ENCODE measurements at regions not wholly inside any gene's neighbourhood (a gene's known extent, or its start where the extent isn't known, plus 50 kb on each side); places are given as distances from the start of the nearest gene placed in this dataset.
A peak's percentile ranks its signal among the peaks of the same experiment; 100 is the strongest.

- no peak overlapping the region for H3K27ac ChIP-seq
- no peaks in the 10 kb centered on the region for H3K36me3 ChIP-seq (replicated peaks in 1 of 2; ENCODE audit: insufficient read depth in 1 of 2, low read depth in 2 of 2)
- WGBS, 2 donors: 80 to 90% methylated on average over 1 to 2 of the region's 2 CpGs
- intact Hi-C loops (cut with DNase I): no loop called here
- peaks cover 0 to 9% (median 0%) of the 10 kb centered on the region in 3 donors for H3K9me3 ChIP-seq
- no peaks in the 10 kb centered on the region for H3K4me1 ChIP-seq
- TF ChIP-seq POLR2A (IDR thresholded peaks at IDR 0.05) (no peak), CTCF (IDR thresholded peaks at IDR 0.05) (no peak)
- no peaks in the 10 kb centered on the region for H3K27me3 ChIP-seq
- H3K4me3 ChIP-seq: no peak overlapping the region
- no peak for ATAC-seq
- no peak for DNase-seq
Observed at GRCh38 chr14:38627163-38627562, 371.3 kb upstream of the CLEC14A start.

GRCh38 chr14:38623661-38624060 is 367.8 kb upstream of the CLEC14A start:
- 50 to 100% methylated on average over 2 of the region's 2 CpGs for WGBS, 2 donors
- DNase-seq: no peak
- no peak for ATAC-seq
- Histone ChIP-seq H3K36me3 (replicated peaks in 1 of 2; ENCODE audit: insufficient read depth in 1 of 2, low read depth in 2 of 2) (no peaks in the 10 kb centered on the region), H3K27ac (no peak overlapping the region), H3K4me3 (no peak overlapping the region), H3K9me3 (peaks cover 0 to under 1% (median 0%) of the 10 kb centered on the region in 3 donors), H3K27me3 (no peaks in the 10 kb centered on the region), H3K4me1 (no peaks in the 10 kb centered on the region)
- intact Hi-C loops (cut with DNase I): no loop called here
- no peak for TF ChIP-seq CTCF (IDR thresholded peaks at IDR 0.05)
- TF ChIP-seq POLR2A (IDR thresholded peaks at IDR 0.05): no peak

GRCh38 chr14:38618514-38618913 is 362.6 kb upstream of the CLEC14A start:
- Histone ChIP-seq H3K27ac (no peak overlapping the region), H3K4me1 (no peaks in the 10 kb centered on the region), H3K4me3 (no peak overlapping the region), H3K9me3 (no peaks in the 10 kb centered on the region), H3K27me3 (no peaks in the 10 kb centered on the region), H3K36me3 (replicated peaks in 1 of 2; ENCODE audit: insufficient read depth in 1 of 2, low read depth in 2 of 2) (no peaks in the 10 kb centered on the region)
- TF ChIP-seq POLR2A (IDR thresholded peaks at IDR 0.05): no peak
- TF ChIP-seq CTCF (IDR thresholded peaks at IDR 0.05): no peak
- intact Hi-C loops (cut with DNase I): no loop called here
- ATAC-seq: no peak
- no peak for DNase-seq
- 79 to 80% methylated on average over 1 of the region's 1 CpG for WGBS, 2 donors

GRCh38 chr14:38616959-38617358 is 361.1 kb upstream of the CLEC14A start:
- 18 to 40% methylated on average over 3 to 4 of the region's 4 CpGs for WGBS, 2 donors
- Histone ChIP-seq H3K9me3 (no peaks in the 10 kb centered on the region), H3K36me3 (replicated peaks in 1 of 2; ENCODE audit: insufficient read depth in 1 of 2, low read depth in 2 of 2) (no peaks in the 10 kb centered on the region), H3K4me1 (no peaks in the 10 kb centered on the region), H3K27me3 (no peaks in the 10 kb centered on the region), H3K4me3 (no peak overlapping the region), H3K27ac (no peak overlapping the region)
- TF ChIP-seq CTCF (IDR thresholded peaks at IDR 0.05) (no peak), POLR2A (IDR thresholded peaks at IDR 0.05) (no peak)
- ATAC-seq (no peak), DNase-seq (peak in 1 of 4 donors; percentile 13)
- intact Hi-C loops (cut with DNase I): no loop called here

- TF ChIP-seq CTCF (IDR thresholded peaks at IDR 0.05) (no peak), POLR2A (IDR thresholded peaks at IDR 0.05) (no peak)
- Histone ChIP-seq H3K27me3 (no peaks in the 10 kb centered on the region), H3K27ac (no peak overlapping the region), H3K9me3 (peaks cover 0 to 3% (median 0%) of the 10 kb centered on the region in 3 donors), H3K4me1 (no peaks in the 10 kb centered on the region), H3K4me3 (no peak overlapping the region), H3K36me3 (replicated peaks in 1 of 2; ENCODE audit: insufficient read depth in 1 of 2, low read depth in 2 of 2) (no peaks in the 10 kb centered on the region)
- ATAC-seq: no peak
- 71 to 90% methylated on average over 2 of the region's 2 CpGs for WGBS, 2 donors
- DNase-seq: no peak
- intact Hi-C loops (cut with DNase I): no loop called here
Observed at GRCh38 chr14:38611928-38612327, 356.0 kb upstream of the CLEC14A start.

Data from body of pancreas (tissue), 4 donors.